ENCODE measurements at regions not wholly inside any gene's neighbourhood (a gene's known extent, or its start where the extent isn't known, plus 50 kb on each side); places are given as distances from the start of the nearest gene placed in this dataset.

DNA sequence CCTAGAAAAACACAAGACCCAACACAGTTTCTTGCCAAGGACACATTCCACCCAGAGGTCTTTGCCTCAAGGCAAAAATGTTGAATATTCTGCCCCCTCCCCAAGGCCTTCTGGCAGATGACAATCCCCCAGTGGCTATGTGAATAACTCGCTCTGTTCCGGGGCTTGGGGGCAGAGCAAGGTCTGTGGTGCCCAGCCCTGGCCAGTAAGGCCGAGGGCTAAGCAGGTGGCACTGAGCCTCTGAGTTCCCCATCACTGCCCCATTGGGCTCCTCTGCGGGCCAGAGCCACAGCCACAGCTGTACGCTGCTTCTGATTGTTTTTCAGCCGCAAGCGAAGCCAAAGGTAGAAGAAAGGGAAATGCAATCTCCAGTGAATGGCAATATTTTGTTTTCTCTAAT lies 567.9 kb downstream of the CCDC171 start:
- TF ChIP-seq, protein P1, sequence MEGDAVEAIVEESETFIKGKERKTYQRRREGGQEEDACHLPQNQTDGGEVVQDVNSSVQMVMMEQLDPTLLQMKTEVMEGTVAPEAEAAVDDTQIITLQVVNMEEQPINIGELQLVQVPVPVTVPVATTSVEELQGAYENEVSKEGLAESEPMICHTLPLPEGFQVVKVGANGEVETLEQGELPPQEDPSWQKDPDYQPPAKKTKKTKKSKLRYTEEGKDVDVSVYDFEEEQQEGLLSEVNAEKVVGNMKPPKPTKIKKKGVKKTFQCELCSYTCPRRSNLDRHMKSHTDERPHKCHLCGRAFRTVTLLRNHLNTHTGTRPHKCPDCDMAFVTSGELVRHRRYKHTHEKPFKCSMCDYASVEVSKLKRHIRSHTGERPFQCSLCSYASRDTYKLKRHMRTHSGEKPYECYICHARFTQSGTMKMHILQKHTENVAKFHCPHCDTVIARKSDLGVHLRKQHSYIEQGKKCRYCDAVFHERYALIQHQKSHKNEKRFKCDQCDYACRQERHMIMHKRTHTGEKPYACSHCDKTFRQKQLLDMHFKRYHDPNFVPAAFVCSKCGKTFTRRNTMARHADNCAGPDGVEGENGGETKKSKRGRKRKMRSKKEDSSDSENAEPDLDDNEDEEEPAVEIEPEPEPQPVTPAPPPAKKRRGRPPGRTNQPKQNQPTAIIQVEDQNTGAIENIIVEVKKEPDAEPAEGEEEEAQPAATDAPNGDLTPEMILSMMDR (IDR thresholded peaks at IDR 0.05) = no peak
- no peak for TF ChIP-seq EZH2phosphoT487 (IDR thresholded peaks at IDR 0.05)
- TF ChIP-seq EZH2 (IDR thresholded peaks at IDR 0.05) = no peak
